NOMO-1 treated with dmso at 0.1 percent for 144 hours (cell line): ENCODE measurements at regions not wholly inside any gene's neighbourhood (a gene's known extent, or its start where the extent isn't known, plus 50 kb on each side); places are given as distances from the start of the nearest gene placed in this dataset.
"Not testable (repeated sequence)": the region's sequence is repeated elsewhere in the genome, so short reads cannot be mapped to it uniquely, and the experiment has no call there.

Experiments
- DNase-seq: peaks from one replicate; lab custom pipeline; 2025; ENCODE audit not compliant: unreplicated experiment; lab: John Stamatoyannopoulos, UW

DNA sequence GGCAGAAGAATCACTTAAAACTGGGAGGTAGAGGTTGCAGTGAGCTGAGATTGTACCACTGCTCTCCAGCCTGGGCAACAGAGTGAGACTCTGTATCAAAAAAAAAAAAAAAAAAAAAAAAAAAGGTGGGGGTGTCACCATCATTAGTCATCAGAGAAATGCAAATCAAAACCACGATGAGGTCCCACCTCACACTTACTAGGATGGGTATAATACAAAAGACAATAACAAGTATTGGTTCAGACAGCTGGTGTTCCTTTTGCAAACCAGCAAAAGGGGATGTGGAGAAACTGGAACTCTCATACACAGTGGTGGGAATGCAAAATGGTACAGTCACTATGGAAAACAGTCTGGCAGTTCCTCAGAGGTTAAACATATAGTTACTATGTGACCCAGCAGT is 78.7 kb upstream of the TSC22D2 start:
- no peak for DNase-seq

DNA sequence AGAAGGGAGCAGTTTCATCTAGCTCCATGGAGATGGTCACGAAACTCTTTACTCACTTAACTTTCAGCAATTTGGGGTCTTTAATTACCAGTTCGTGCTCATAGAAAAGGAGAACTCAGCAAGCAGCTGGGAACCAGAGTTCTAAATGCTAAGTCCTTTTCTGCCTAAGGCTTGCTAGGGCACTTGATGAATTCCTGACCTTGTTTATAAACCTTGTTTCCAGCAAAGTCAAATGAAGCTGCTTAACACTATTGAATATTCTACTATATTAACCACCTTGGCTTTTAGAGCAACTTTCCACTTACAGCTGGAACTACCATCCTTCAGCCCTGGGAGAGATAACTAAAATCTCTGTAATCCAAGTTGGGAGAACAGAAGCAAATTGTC is 79.5 kb upstream of the TSC22D2 start:
- DNase-seq: no peak

DNA sequence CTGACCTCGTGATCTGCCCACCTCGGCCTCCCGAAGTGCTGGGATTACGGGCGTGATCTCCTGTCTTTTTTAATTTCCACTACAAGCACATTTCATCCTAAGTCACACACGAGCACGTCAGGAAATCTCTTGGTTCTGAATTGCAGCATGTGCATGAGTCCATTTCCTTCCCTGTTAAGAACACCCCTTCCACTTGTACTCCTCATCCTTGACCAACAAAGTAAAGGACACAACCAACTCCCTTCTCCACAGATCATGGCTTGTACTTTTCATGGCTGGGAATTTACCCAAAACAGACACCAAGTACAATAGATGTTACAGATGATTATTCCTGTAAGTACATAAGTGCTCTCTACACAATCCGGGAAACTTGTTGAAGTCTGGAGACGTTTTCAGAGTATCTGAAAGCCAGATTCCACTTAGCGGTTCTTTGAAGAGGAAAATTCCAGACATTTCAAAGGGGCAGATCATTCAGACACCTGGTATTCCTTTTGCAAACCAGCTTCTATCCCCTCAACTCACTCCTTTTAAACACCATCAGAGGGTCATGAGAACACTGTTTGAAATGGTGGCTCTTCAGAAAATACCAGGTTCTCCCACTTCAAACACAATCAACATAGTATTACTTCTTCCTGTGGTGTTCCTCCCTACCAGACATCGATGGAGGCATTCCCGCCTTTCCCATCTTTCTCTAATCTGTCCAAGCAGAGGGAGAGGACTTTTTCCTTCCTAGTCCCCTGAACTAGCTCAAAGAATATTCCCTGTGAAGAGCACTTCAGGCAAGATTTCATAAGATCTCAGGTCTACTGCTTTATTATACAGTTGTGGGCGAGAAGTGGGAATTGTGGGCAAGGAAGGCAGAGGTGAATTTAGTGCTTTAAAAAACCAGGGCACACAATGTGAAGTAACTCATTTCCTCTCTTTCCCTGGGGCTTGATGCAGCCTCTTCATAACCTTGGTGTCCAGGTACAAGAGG is 80.1 kb upstream of the TSC22D2 start:
- DNase-seq: no peak

DNA sequence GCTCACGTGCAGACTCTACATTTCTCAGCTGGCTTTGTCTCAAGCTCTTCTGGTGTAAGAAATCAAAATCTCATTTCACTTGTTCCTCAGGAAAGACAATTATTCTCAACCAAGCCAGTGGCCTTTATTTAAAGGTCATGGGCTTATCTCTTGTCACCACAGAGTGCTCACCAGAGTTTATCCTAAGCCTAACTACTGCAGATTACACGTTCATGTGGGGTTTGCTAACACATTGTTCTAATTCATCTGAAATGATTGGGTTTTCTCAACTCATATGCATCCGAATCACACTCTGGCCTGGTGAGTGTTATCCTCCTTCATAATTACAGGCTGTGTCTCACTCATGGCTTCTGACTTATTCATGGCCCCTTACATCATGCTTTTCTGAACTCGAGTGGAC is 83.3 kb upstream of the TSC22D2 start:
- DNase-seq: no peak

DNA sequence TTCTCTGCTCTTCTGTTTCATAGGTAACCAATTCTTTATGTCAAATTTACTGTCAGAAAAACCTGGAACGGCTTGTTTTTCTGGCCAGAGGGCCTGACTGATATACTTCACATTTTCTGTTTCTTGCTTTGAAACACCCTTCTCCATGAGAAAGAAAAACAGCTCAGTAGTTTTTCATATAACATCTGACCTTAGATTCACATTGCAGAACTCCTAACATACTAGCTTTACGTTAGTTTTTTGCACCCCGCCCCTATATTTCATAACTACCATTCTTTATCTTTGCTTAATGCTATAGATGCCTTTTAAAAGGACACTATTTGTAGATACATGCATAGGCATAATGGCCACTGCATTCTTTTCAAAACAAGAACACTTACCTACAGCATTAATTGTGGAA is 83.9 kb upstream of the TSC22D2 start:
- no peak for DNase-seq

DNA sequence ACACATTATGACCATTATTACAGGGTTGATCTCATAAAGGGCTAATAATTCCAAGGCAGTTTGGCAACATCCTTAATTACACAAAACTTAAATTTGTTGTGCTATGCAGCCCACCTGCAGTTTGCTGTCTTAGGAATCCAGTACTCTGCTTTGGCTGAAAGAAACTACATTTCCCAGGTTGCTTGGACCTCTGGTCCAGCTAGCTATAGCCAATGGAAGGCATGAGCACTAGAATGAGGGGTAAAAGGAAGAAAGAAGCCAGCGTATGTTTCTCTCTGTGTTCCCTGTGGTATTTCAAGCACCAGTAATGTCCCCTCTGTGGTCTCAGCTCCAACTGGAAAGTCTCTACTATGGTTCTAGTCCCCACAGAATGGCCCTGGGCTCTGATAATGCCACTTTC is 84.3 kb upstream of the TSC22D2 start:
- no peak for DNase-seq

DNA sequence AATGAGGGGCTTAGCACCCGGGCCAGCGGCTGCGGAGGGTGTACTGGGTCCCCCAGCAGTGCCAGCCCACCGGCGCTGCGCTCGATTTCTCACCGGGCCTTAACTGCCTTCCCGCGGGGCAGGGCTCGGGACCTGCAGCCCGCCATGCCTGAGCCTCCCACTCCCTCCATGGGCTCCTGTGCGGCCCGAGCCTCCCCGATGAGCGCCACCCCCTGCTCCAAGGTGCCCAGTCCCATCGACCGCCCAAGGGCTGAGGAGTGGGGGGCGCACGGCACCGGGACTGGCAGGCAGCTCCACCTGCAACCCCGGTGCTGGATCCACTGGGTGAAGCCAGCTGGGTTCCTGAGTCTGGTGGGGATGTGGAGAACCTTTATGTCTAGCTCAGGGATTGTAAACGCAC is 85.0 kb upstream of the TSC22D2 start:
- not testable (repeated sequence) for DNase-seq

DNA sequence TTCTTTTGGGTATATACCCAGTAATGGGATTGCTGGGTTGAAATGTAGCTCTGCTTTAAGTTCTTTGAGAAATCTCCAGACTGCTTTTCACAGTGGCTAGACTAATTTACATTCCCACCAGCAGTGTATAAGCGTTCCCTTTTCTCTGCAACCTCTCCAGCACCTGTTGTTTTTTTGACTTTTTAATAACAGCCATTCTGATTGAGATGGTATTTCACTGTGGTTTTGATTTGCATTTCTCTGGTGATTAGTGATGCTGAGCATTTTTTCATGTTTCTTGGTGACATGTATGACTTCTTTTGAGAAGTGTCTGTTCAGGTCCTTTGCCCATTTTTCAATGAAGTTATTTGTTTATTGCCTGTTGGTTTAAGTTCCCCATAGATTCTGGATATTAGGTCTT is 87.1 kb upstream of the TSC22D2 start:
- DNase-seq: not testable (repeated sequence)

DNA sequence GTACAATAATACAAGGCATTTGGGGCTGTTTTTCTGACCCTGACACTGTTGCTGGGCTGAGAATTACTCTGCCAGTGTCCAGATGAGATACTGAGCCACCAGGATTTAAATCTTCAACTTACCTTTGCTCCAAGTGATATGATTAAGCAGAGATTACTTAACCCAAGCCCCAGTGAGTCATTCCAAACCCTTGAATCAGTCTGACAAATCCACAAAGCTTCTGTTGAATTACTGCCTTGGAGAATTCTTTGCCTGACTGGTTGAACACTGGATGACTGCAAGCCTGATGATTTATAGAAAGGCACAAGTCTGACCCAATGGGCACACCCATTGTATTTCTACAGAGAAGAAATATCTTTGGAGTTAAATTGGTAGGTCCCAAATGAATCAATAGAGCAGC is 88.2 kb upstream of the TSC22D2 start:
- DNase-seq: no peak

DNA sequence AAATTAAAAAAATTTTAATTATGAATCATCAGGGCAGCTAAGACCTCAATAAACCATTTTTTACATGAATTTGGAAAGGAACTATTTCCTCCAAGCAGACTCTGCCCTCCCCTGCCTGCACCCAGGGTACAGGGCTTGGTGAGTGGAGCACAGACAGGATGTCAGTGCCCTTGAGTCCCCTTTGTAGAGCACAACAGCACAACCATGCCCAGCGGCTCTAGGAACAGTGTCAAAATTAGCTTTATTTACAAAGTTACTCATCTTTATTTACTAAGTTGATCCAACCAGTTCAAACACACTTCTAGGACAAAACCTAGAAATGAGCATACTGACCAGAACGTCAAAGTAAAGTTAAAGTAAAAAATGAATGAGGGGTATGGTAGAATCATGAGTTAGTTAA is 90.6 kb upstream of the TSC22D2 start:
- DNase-seq: no peak

DNA sequence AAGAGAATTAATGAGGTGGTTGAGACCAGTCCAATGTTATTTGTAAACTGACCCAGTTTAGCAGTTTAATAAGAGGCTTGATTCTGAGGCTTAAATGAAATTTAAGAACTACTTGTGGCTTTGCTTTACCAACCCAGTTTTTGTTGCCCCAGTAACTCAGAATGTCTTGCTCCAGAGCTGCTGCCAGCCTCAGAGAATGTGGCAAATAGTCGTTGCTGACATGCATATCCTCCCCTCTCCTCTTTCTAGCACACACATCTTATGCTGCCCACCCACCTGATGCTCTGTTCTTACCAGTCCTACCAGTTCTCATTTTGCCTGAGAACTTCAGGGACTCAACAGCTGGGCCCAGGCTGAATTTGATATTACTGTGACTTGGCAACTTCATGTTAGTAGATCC is 92.4 kb upstream of the TSC22D2 start:
- no peak for DNase-seq

DNA sequence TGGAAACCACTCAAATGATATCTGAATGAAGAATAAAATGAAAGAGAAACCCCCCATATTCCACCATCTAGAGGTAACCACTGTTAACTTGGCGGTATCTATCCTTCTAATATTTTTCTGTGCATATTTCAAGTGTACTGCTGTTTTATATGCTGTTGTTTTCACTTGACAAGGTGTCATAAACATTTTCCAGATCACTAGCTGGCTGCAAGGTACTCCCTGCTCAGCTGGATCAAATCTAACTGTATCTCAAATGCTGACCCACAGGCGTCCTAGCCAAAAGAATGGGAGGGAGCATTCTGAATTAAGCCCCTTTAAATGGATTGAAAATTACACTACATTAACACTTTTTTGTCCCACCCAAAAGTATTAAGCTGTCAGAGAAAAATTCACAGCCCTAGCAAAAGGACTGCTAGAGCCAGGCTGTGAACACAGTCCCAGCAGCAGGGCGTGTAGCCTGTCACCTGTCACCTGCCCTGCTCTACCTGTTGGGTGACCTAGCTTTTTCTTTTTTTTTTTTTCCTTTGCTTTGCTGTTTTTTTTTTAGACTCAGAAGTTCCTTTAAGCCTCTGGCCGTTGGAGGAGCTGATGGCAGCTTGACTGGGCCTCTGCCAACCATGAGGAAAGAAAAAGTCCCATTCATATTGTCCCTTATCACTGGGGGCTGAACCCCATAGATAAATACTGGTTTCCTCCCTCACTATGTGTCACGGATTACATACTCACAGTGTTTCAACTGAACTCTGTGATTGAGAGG is 93.7 kb upstream of the TSC22D2 start:
- DNase-seq: no peak

DNA sequence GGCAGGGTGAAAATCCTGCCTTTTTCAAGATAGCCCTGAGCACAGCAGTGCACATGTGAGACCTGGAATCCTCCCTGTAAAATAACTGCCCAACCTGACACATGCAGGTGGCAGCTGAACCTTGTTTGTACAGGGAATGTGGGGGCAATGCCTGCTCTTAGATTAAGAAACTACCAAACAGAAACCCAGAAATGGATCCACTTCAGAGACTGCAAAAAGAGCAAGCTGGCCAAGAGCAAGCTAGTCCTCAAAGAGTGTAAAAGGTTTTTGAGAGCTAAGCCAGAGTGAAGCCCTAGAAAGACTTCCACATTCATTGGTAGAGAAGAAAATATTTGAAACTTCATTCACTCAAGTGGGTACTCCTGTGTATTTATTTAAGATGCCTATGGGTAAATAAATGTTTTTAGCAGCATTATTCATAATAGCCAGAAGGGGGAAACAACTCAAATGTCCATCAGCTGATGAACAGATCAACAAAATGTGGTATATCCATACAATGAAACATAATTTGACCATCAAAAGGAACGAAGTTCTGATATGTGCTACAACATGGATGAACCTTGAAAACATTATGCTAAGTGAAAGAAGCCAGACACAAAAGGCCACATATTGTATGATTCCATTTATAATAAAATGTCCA is 96.0 kb upstream of the TSC22D2 start:
- DNase-seq: no peak

DNA sequence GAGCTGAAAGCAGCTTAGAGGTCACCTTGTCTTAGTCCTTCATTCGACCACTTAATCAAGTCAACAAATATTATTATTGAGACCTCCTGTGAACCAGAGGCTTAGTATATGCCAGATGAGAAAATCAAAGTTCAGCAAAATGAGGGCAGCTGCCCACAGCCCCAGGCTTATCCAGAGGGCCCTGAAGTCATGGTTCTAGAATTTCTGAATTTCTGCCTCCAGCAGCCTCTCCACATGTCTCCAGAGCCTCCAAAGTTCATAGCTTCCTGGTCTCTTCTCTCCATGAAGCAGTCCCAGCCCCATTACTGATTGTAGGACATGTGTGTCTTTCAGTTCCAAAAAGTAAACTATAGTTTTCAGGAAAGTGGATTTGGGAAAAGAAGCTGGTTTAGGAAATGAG is 96.9 kb upstream of the TSC22D2 start:
- DNase-seq: no peak

DNA sequence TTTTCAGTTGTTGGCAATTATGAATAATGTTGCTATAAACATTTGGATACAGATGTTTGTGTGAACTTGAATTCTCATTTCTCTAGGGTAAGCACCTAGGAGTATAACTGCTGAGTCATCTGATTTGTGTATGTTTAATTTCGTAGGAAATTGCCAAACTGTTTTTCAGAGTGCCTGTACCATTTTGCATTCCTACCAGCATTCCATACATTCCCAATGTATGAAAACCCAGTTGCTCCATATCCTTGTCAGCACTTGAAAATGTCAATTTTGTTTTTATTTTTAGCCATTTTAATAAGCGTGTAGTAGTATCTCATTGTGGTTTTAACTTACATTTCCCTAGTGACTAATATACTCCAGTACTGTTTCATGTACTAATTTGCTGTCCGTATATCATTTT is 98.5 kb upstream of the TSC22D2 start:
- no peak for DNase-seq

DNA sequence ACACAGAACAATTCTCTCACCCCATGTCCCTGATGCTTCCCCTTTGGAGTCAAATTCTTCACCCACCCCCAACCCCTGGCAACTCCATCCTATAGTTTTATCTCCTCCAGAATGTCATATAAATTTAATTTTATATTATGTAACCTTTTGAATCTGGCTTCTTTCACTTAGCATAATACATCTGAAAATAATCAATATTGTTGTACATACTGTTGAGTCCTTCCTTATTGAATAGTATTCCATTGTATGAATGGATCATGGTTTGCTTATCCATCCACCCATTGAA is 98.9 kb upstream of the TSC22D2 start:
- DNase-seq: no peak

DNA sequence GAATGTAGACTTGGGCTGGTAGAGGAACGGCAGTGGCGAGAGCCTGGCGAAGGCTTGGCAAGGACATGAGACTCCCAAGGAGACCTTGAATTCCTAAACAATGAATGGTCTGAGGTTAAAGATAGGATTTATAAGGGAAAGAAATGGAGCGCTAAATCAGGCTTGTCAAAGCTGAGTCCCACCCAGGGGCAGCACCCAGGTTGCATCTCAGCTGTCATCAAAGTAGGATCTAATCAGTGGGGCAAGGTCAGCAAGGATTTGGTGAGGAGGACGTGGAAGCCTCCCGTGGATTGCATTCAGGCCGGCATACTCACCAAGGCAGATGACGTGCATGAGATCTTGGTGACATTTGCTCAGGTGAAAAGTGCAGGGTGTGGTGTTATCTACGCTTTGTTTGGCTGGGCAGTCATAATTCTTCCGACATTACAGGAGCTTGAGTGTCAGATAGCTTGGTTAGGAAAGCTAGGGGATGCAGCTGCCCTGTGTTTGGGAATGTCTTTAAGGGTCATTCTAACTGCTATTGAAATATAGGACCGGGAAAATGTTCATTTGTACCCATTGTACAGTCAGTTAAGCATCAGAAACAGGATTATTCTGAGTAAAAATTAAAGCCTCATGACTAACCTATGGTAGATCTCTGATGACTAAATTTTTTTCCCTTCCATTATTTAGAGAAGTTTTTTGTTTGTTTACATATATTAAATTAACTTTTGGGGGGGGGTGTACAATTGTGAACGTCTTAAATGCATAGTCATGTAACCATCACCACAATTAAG is 99.4 kb upstream of the TSC22D2 start:
- DNase-seq: no peak

DNA sequence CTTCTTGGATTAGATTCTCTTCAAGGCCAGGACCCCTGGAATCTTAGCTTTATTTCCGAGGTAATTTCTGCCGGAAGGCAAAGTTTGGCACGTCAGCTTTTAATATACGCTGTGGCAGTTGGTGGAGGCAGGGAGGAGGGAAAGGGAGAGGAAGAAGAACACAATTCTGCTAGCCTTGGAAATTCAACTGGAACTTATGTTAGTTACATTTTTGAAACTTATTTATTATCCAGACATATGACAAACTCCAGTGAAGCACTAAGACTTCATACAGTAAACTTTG is 100.1 kb upstream of the TSC22D2 start:
- no peak for DNase-seq

DNA sequence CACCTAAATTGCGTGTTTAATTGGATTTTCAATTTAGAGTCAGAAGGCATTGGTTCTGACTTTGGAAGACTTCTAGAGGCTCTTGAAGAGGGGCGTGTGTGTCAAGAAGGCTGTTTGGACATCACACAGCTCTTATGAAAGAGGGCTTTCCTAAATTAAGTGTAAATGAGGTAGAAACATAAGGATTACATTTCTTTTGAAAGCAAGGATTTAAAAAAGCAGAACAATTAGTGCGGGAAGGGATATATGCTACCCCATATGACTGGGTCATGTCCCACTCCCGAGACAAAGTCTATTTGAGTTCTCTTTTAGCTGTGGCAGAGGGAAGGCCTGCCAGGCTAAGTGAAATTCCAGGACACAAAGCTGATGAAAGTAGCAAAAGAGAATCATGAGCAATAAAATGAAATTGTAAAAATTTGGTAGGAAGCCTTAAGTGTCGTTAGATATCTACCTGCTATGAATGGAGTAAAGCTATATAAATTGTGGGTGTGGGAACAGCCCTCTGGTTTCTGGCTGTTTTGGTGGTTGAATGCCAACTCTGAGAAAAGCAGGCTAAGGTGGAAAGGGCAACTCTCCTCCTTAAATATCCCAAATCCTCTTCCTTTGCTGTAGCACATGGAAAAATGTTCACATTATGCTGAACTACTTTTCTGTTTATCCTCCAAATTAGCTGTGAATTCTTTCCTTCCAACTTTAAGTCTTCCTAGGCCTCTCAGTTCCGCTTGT is 100.6 kb upstream of the TSC22D2 start:
- DNase-seq: no peak

DNA sequence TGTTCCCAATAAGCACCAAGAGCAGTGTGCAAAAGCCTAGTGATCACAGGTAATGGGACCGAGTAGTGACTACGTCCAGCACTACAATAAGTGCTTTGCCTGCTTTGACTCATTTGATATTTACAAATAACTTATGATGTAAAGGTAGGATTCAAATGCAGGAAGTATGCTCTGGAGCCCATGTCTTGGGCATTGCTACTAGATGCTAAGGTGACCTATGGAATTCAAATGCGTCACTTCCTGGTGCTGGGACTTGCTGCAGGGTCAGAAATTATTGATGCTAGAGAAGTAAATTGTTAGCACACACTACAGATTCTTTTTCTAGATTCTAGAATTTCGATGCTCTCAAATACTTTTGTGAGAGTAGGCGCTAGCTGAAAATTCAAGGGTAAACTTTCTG is 101.2 kb upstream of the TSC22D2 start:
- DNase-seq: no peak

DNA sequence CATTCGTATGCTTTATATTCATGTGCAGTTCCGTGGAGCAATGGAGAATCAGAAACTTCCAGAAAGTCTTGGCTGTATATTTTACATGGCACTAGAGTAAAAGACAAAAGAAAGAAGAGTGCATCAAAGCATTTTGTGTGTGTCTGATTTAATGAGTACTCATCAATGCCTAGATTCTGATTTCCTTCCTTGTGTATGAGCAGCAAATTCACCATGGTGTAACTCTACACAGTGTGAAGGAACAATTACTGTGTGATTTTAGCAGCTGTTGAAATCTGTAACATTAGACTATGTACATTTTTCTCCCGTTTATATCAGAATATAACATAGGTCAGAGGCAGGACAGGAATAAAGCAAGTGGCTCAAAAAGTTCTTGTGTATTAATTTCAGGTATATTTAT is 102.0 kb upstream of the TSC22D2 start:
- no peak for DNase-seq
